Panc1 (cell line): ENCODE measurements at regions not wholly inside any gene's neighbourhood (a gene's known extent, or its start where the extent isn't known, plus 50 kb on each side); places are given as distances from the start of the nearest gene placed in this dataset.

Experiments
- ATAC-seq: fragments of 200-7000 bp; cut with Tn5 transposase; 2 replicates; pipeline ENCODE4 v1.9.1; 2020; ENCODE audit warnings: mild to moderate bottlenecking, moderate library complexity
- BruUV-seq: library from RNA; stranded (reverse); fragments of 400-500 nt; replicated peaks from 2 replicates; lab custom pipeline; 2021; lab: Mats Ljungman, UMichigan
- CTCF ChIA-PET: fragments of 300-600 bp; sonication (Branson Sonifier 250); formaldehyde crosslinking; loops from one replicate; lab custom pipeline; 2022; ENCODE audit warnings: antibody characterized with exemption; lab: Charles Lee
- POLR2A ChIA-PET: fragments of 300-600 bp; sonication (Branson Sonifier 250); formaldehyde crosslinking; loops from one replicate; lab custom pipeline; 2022; ENCODE audit warnings: antibody characterized with exemption; lab: Charles Lee
- DNase-seq: peaks from one replicate; pipeline ENCODE4 v3.0.0-alpha.2; 2010; ENCODE audit warnings: low read depth, low spot score
- H3K27ac ChIP-seq: 2 replicates; pipeline ENCODE4 v1.5.1; 2011; ENCODE audit warnings: mild to moderate bottlenecking, low read length, inconsistent platforms
- H3K27me3 ChIP-seq: fragments of 200-500 bp; sonication (Bioruptor generic); 2 replicates; pipeline ENCODE4 v1.6.0; 2014; ENCODE audit warnings: low read length, inconsistent platforms; ENCODE audit not compliant: control insufficient read depth, insufficient read depth
- H3K36me3 ChIP-seq: fragments of 200-500 bp; sonication (Bioruptor generic); 2 replicates; pipeline ENCODE4 v1.5.1; 2014; ENCODE audit warnings: inconsistent platforms, mild to moderate bottlenecking, low read length, moderate library complexity; ENCODE audit not compliant: control insufficient read depth, insufficient read depth
- H3K4me1 ChIP-seq: 2 replicates; pipeline ENCODE4 v1.5.1; 2011; ENCODE audit warnings: inconsistent platforms, mild to moderate bottlenecking, low read length, moderate library complexity; ENCODE audit not compliant: control insufficient read depth, insufficient read depth
- H3K4me3 ChIP-seq, 2 experiments: 2 replicates each; pipeline ENCODE4 v1.5.1; 2011 to 2012; ENCODE audit warnings: low read depth in 2 of 2, low read length in 2 of 2, mild to moderate bottlenecking in 2 of 2, inconsistent platforms in 1 of 2, moderate library complexity in 1 of 2
- H3K9me3 ChIP-seq: fragments of 200-500 bp; sonication (Bioruptor generic); 2 replicates; pipeline ENCODE4 v1.5.1; 2014; ENCODE audit warnings: low read depth, mild to moderate bottlenecking, inconsistent platforms, low read length, moderate library complexity; ENCODE audit not compliant: control insufficient read depth, insufficient read depth
- CTCF ChIP-seq: fragments of 450-650 bp; IDR thresholded peaks from 2 replicates; pipeline ENCODE4 v1.5.1; 2017; ENCODE audit warnings: mild to moderate bottlenecking
- POLR2AphosphoS5 ChIP-seq: IDR thresholded peaks from 2 replicates; pipeline ENCODE4 v1.6.1; 2012; ENCODE audit warnings: mild to moderate bottlenecking, low read depth, low read length, moderate library complexity
- REST ChIP-seq, 2 experiments: IDR thresholded peaks; 2 replicates each; pipeline ENCODE4 v1.6.1; 2011 to 2012; ENCODE audit warnings: low read depth in 2 of 2, control low read depth in 1 of 2, low read length in 1 of 2, mild to moderate bottlenecking in 1 of 2, moderate library complexity in 1 of 2; ENCODE audit not compliant: insufficient read depth in 1 of 2
- SIN3A ChIP-seq: IDR thresholded peaks from 2 replicates; pipeline ENCODE4 v1.6.1; 2012; ENCODE audit warnings: low read depth, mild to moderate bottlenecking, low read length, moderate library complexity, borderline replicate concordance; ENCODE audit not compliant: insufficient read depth
- TCF7L2 ChIP-seq: IDR thresholded peaks from 2 replicates; pipeline ENCODE4 v1.6.1; 2011; ENCODE audit warnings: mild to moderate bottlenecking, low read depth, low read length, inconsistent platforms
- in situ Hi-C: cut with HindIII; loops from 2 replicates; pipeline ENCODE4 v1.10.0; 2016; ENCODE audit warnings: low sequenced_read_pairs, low pct_unique_long_range_greater_than_20kb
- intact Hi-C: fragments of 100-400 bp; cut with micrococcal nuclease; formaldehyde crosslinking; loops from one replicate; pipeline ENCODE4 v1.10.0; 2022; ENCODE audit not compliant: unreplicated experiment

- no peaks in the 10 kb centered on the region for H3K36me3 ChIP-seq
- BruUV-seq: no TSS peak
Observed at GRCh38 chr6:168133168-168133561, 54.2 kb upstream of the FRMD1 start.

GRCh38 chr6:168132531-168133167 is 53.6 kb upstream of the FRMD1 start:
- in situ Hi-C loops (no loop called here), intact Hi-C loops (loop anchor here (5.0 kb wide), 2 partner anchors 70 to 225 kb away; no protein-coding TSS in a partner anchor)
- POLR2A ChIA-PET: no interaction called here
- Histone ChIP-seq H3K27ac (no peak overlapping the region), H3K4me1 (peaks cover 7% of the 10 kb centered on the region), H3K27me3 (no peaks in the 10 kb centered on the region), H3K36me3 (no peaks in the 10 kb centered on the region), H3K4me3 (peak overlapping the region in 1 of 2 experiments; percentile 1; a peak in 1 of 4 replicates), H3K9me3 (no peaks in the 10 kb centered on the region)
- ATAC-seq (peak; percentile 90), DNase-seq (no peak)
- no TSS peak for BruUV-seq
- CTCF ChIA-PET: interaction anchor here (0.8 to 1.6 kb wide), 3 partner anchors 88 to 226 kb away, joined by 3 to 8 read pairs (median 7); no protein-coding TSS in a partner anchor
- TF ChIP-seq SIN3A (no peak), TCF7L2 (no peak), POLR2AphosphoS5 (no peak), REST (IDR thresholded peaks at IDR 0.05; ENCODE audit: insufficient read depth in 1 of 2, low read depth in 2 of 2, low read length in 1 of 2) (no peak)

More at GRCh38 chr6:168133168-168133561, 54.2 kb upstream of the FRMD1 start:
- peaks cover 7% of the 10 kb centered on the region for H3K4me1 ChIP-seq
- H3K9me3 ChIP-seq: no peaks in the 10 kb centered on the region
- in situ Hi-C loops: no loop called here
- intact Hi-C loops: loop anchor here (5.0 kb wide), 2 partner anchors 71 to 226 kb away; no protein-coding TSS in a partner anchor
- no peak overlapping the region for H3K4me3 ChIP-seq
- H3K27ac ChIP-seq: no peak overlapping the region
- ChIA-PET POLR2A (no interaction called here), CTCF (interaction anchor here (0.8 to 1.2 kb wide), 3 partner anchors 88 to 227 kb away, joined by 3 to 7 read pairs (median 3); no protein-coding TSS in a partner anchor)
- DNase-seq: no peak
- ATAC-seq: peak; percentile 30; the same call in 1 of the 2 replicates
- H3K27me3 ChIP-seq: no peaks in the 10 kb centered on the region
- TF ChIP-seq SIN3A: no peak
- no peak for TF ChIP-seq REST (IDR thresholded peaks at IDR 0.05; ENCODE audit: insufficient read depth in 1 of 2, low read depth in 2 of 2, low read length in 1 of 2)
- TF ChIP-seq POLR2AphosphoS5: no peak
- no peak for TF ChIP-seq TCF7L2
- no peak; the same call in 1 of the 2 replicates for TF ChIP-seq CTCF
